GM12878 (cell line): ENCODE measurements at regions not wholly inside any gene's neighbourhood (a gene's known extent, or its start where the extent isn't known, plus 50 kb on each side); places are given as distances from the start of the nearest gene placed in this dataset.

Experiments used
- ATAC-seq: fragments of 200-7000 bp; cut with Tn5 transposase; 3 replicates; pipeline ENCODE4 v1.9.1; 2020; ENCODE audit warnings: mild to moderate bottlenecking, moderate library complexity
- BruUV-seq: library from RNA; stranded (reverse); fragments of 400-500 nt; replicated peaks from 2 replicates; lab custom pipeline; 2021; lab: Mats Ljungman, UMichigan
- CTCF ChIA-PET: fragments of 300-600 bp; sonication (Branson Sonifier 250); formaldehyde crosslinking; extraction: SDS; loops from one replicate; lab custom pipeline; 2021; ENCODE audit warnings: inconsistent platforms; lab: Yijun Ruan, JAX
- POLR2A ChIA-PET: fragments of 350-600 bp; formaldehyde crosslinking; extraction: SDS; loops from one replicate; lab custom pipeline; 2021; ENCODE audit warnings: inconsistent platforms; lab: Charles Lee
- RAD21 ChIA-PET: fragments of 300-600 bp; sonication (Branson Sonifier 250); formaldehyde crosslinking; loops from one replicate; lab custom pipeline; 2023; ENCODE audit warnings: antibody characterized with exemption; ENCODE audit not compliant: unreplicated experiment; lab: Charles Lee
- SMC1A ChIA-PET: fragments of 300-600 bp; sonication (Branson Sonifier 250); formaldehyde crosslinking; loops from one replicate; lab custom pipeline; 2023; ENCODE audit not compliant: unreplicated experiment, uncharacterized antibody; lab: Charles Lee
- DNase-seq: peaks from one replicate; pipeline ENCODE4 v3.0.0-alpha.2; 2011; ENCODE audit warnings: low read depth, low spot score
- FAIRE-seq: peaks from 3 replicates; lab custom pipeline; 2011; peaks lifted over from hg19 to GRCh38; lab: Jason Lieb, UNC
- H2AFZ ChIP-seq: 2 replicates; pipeline ENCODE4 v1.6.0; 2011; ENCODE audit warnings: low read depth, low read length, control low read depth; ENCODE audit not compliant: control insufficient read depth
- H3K27ac ChIP-seq: 2 replicates; pipeline ENCODE4 v1.5.1; 2011; ENCODE audit warnings: control low read depth; ENCODE audit not compliant: control insufficient read depth, insufficient read depth
- H3K27me3 ChIP-seq, 2 experiments: replicated peaks in 1 of 2; 2 replicates each; pipeline versions ENCODE4 v1.6.0 to v1.6.1; 2011; ENCODE audit warnings: low read length in 1 of 2; ENCODE audit not compliant: control insufficient read depth in 2 of 2, insufficient read depth in 2 of 2
- H3K36me3 ChIP-seq, 2 experiments: 2 replicates each; pipeline ENCODE4 v1.5.1; 2011; ENCODE audit warnings: low read length in 1 of 2; ENCODE audit not compliant: control insufficient read depth in 2 of 2, insufficient read depth in 2 of 2
- H3K4me1 ChIP-seq: 2 replicates; pipeline ENCODE4 v1.6.1; 2011; ENCODE audit warnings: mild to moderate bottlenecking, low read length, moderate library complexity, mixed read lengths; ENCODE audit not compliant: control insufficient read depth, insufficient read depth
- H3K4me2 ChIP-seq: 2 replicates; pipeline ENCODE4 v1.6.0; 2011; ENCODE audit warnings: control low read depth; ENCODE audit not compliant: control insufficient read depth, insufficient read depth
- H3K4me3 ChIP-seq: fragments of 200-600 bp; sonication (generic); 2 replicates; pipeline ENCODE4 v1.5.1; 2016
- H3K79me2 ChIP-seq: 2 replicates; pipeline ENCODE4 v1.6.0; 2011; ENCODE audit warnings: low read length; ENCODE audit not compliant: control insufficient read depth, insufficient read depth
- H3K9ac ChIP-seq: 2 replicates; pipeline ENCODE4 v1.8.0; 2011; ENCODE audit warnings: low read length, control low read depth, mixed read lengths; ENCODE audit not compliant: control insufficient read depth, insufficient read depth
- H3K9me3 ChIP-seq: replicated peaks from 3 replicates; pipeline ENCODE4 v1.5.1; 2011; ENCODE audit warnings: mild to moderate bottlenecking, low read length; ENCODE audit not compliant: control insufficient read depth, insufficient read depth
- H4K20me1 ChIP-seq: 2 replicates; pipeline ENCODE4 v1.6.0; 2011; ENCODE audit not compliant: control insufficient read depth, insufficient read depth
- BCL11A ChIP-seq: IDR thresholded peaks from 2 replicates; pipeline ENCODE4 v1.6.1; 2011; ENCODE audit warnings: low read depth, low read length
- ETV6 ChIP-seq, 2 experiments: fragments of 450-650 bp in 1 of 2; IDR thresholded peaks in 1 of 2; conservative IDR thresholded peaks in 1 of 2; 2 replicates each; pipeline ENCODE4 v1.6.1; 2014; ENCODE audit warnings: antibody characterized with exemption in 1 of 2, borderline replicate concordance in 1 of 2, low read depth in 1 of 2, mild to moderate bottlenecking in 1 of 2, moderate library complexity in 1 of 2
- GABPA ChIP-seq: IDR thresholded peaks from 2 replicates; pipeline ENCODE4 v1.6.1; 2014; ENCODE audit warnings: antibody characterized with exemption, low read depth, mild to moderate bottlenecking, inconsistent platforms
- GATAD2B ChIP-seq: fragments of 450-650 bp; conservative IDR thresholded peaks from 2 replicates; pipeline ENCODE4 v1.6.1; 2017; ENCODE audit warnings: low read depth, mild to moderate bottlenecking, moderate library complexity
- RFX5 ChIP-seq: IDR thresholded peaks from 2 replicates; pipeline ENCODE4 v1.6.1; 2011; ENCODE audit warnings: low read depth, low read length, improper control_type of control experiment
- STAT1 ChIP-seq: fragments of 450-650 bp; conservative IDR thresholded peaks from 2 replicates; pipeline ENCODE4 v1.6.1; 2014; ENCODE audit warnings: antibody characterized with exemption, mild to moderate bottlenecking
- WGBS: methylation state at CpG from one replicate; pipeline ENCODE4 v1.1.6; 2016; ENCODE audit warnings: low lambda C conversion rate; ENCODE audit not compliant: insufficient replicate concordance, insufficient coverage; ENCODE audit errors: missing lambda C conversion rate; 5-methylcytosine and 5-hydroxymethylcytosine counted together
- in situ Hi-C: fragments of 300-500 bp; cut with MboI; formaldehyde crosslinking; loops from 9 replicates; pipeline ENCODE4 v1.14.3; 2018; ENCODE audit warnings: mixed read lengths
- intact Hi-C: fragments of 100-400 bp; cut with micrococcal nuclease; formaldehyde crosslinking; loops from one replicate; pipeline ENCODE4 v1.14.2; 2022; ENCODE audit not compliant: unreplicated experiment
- TF ChIP-seq, protein P1 (sequence below): fragments of 450-650 bp; IDR thresholded peaks from 2 replicates; pipeline ENCODE4 v1.6.1; 2017; ENCODE audit warnings: antibody characterized with exemption, mild to moderate bottlenecking, moderate library complexity
- TF ChIP-seq, protein P2 (sequence below): IDR thresholded peaks from 2 replicates; pipeline ENCODE4 v1.6.1; 2011; ENCODE audit warnings: low read depth, low read length, improper control_type of control experiment, borderline replicate concordance
- TF ChIP-seq, protein P3 (sequence below): IDR thresholded peaks from 2 replicates; pipeline ENCODE4 v1.6.1; 2011; ENCODE audit warnings: borderline replicate concordance, low read depth, mild to moderate bottlenecking, moderate library complexity, low read length; ENCODE audit not compliant: insufficient read depth, poor library complexity, severe bottlenecking
- TF ChIP-seq, protein P4 (sequence below): fragments of 450-650 bp; IDR thresholded peaks from 2 replicates; pipeline ENCODE4 v1.6.1; 2017; ENCODE audit warnings: mild to moderate bottlenecking
- TF ChIP-seq, protein P5 (sequence below): fragments of 450-650 bp; IDR thresholded peaks from 2 replicates; pipeline ENCODE4 v1.6.1; 2014; ENCODE audit warnings: mild to moderate bottlenecking

DNA sequence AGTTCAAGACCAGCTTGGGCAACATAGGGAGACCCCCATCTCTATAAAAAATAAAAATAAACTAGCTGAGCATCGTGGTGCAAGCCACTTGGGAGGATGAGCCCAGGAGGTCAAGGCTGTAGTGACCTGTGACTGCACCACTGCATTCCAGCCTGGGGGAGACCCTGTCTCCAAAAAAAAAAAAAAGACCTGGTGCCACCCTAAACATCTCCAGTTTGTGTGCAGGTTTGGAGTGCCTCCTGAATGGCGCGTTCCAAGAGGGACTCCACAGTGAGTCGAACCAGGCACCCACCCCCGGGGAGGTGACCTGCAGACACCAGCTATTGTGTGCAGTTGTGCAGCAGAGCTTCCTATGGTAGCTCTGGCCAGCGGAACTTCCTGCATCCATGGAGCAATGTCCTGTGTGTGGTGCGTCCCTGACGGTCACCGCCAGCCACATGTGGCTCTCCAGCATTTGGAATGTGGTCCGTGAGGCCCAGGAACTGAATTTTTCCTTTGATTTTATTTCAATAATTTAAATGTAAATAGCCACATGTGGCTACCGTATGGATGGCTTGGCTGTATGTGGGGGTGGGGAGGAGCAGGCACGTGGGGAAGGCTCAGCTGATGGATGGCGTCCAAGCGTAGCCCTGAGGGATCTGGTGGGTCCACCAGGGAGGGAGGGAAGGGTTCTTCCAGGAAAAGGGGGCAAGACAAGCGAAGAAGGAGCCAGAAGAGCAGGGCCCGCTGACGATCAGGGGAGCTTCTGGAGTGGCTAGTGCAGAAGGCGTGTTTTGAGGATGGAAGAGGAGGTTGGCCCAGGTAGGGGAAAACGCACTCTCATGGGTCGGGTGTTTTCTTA, 107.1 kb upstream of the GSE1 start:
- WGBS, result 49% methylated on average over 20 of the region's 20 CpGs
- POLR2A ChIA-PET, result no interaction called here
- no TSS peak for BruUV-seq

More for the DNA sequence above, 107.1 kb upstream of the GSE1 start:
- Histone ChIP-seq H3K27ac (no peak overlapping the region), H2AFZ (no peak overlapping the region), H3K79me2 (no peaks in the 10 kb centered on the region), H3K27me3 (peaks cover 0 to 3% of the 10 kb centered on the region in 2 experiments; a peak in 2 of 4 replicates), H4K20me1 (no peaks in the 10 kb centered on the region), H3K4me3 (no peak overlapping the region), H3K4me1 (no peaks in the 10 kb centered on the region), H3K9ac (no peak overlapping the region), H3K4me2 (no peak overlapping the region), H3K36me3 (no peaks in the 10 kb centered on the region), H3K9me3 (no peaks in the 10 kb centered on the region)
- intact Hi-C loops, result no loop called here
- ChIA-PET RAD21 (no interaction called here), CTCF (interaction anchor here (1.4 kb wide), 1 partner anchor 13 kb away, joined by 3 read pairs; no protein-coding TSS in a partner anchor), SMC1A (no interaction called here)
- ATAC-seq, result no peak
- in situ Hi-C loops, result no loop called here
- no peak for DNase-seq
- FAIRE-seq, result no peak
- TF ChIP-seq RFX5 (no peak), ETV6 (conservative IDR thresholded peaks at IDR 0.05 in 1 of 2, IDR thresholded peaks at IDR 0.05 in 1 of 2; ENCODE audit: borderline replicate concordance in 1 of 2, low read depth in 1 of 2) (no peak), BCL11A (no peak), GATAD2B (no peak), STAT1 (no peak), GABPA (no peak)
- TF ChIP-seq, protein P1, sequence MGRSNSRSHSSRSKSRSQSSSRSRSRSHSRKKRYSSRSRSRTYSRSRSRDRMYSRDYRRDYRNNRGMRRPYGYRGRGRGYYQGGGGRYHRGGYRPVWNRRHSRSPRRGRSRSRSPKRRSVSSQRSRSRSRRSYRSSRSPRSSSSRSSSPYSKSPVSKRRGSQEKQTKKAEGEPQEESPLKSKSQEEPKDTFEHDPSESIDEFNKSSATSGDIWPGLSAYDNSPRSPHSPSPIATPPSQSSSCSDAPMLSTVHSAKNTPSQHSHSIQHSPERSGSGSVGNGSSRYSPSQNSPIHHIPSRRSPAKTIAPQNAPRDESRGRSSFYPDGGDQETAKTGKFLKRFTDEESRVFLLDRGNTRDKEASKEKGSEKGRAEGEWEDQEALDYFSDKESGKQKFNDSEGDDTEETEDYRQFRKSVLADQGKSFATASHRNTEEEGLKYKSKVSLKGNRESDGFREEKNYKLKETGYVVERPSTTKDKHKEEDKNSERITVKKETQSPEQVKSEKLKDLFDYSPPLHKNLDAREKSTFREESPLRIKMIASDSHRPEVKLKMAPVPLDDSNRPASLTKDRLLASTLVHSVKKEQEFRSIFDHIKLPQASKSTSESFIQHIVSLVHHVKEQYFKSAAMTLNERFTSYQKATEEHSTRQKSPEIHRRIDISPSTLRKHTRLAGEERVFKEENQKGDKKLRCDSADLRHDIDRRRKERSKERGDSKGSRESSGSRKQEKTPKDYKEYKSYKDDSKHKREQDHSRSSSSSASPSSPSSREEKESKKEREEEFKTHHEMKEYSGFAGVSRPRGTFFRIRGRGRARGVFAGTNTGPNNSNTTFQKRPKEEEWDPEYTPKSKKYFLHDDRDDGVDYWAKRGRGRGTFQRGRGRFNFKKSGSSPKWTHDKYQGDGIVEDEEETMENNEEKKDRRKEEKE, result no peak
- TF ChIP-seq, protein P2, sequence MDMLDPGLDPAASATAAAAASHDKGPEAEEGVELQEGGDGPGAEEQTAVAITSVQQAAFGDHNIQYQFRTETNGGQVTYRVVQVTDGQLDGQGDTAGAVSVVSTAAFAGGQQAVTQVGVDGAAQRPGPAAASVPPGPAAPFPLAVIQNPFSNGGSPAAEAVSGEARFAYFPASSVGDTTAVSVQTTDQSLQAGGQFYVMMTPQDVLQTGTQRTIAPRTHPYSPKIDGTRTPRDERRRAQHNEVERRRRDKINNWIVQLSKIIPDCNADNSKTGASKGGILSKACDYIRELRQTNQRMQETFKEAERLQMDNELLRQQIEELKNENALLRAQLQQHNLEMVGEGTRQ, result no peak
- TF ChIP-seq, protein P3, sequence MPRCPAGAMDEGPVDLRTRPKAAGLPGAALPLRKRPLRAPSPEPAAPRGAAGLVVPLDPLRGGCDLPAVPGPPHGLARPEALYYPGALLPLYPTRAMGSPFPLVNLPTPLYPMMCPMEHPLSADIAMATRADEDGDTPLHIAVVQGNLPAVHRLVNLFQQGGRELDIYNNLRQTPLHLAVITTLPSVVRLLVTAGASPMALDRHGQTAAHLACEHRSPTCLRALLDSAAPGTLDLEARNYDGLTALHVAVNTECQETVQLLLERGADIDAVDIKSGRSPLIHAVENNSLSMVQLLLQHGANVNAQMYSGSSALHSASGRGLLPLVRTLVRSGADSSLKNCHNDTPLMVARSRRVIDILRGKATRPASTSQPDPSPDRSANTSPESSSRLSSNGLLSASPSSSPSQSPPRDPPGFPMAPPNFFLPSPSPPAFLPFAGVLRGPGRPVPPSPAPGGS, result no peak
- TF ChIP-seq, protein P4, sequence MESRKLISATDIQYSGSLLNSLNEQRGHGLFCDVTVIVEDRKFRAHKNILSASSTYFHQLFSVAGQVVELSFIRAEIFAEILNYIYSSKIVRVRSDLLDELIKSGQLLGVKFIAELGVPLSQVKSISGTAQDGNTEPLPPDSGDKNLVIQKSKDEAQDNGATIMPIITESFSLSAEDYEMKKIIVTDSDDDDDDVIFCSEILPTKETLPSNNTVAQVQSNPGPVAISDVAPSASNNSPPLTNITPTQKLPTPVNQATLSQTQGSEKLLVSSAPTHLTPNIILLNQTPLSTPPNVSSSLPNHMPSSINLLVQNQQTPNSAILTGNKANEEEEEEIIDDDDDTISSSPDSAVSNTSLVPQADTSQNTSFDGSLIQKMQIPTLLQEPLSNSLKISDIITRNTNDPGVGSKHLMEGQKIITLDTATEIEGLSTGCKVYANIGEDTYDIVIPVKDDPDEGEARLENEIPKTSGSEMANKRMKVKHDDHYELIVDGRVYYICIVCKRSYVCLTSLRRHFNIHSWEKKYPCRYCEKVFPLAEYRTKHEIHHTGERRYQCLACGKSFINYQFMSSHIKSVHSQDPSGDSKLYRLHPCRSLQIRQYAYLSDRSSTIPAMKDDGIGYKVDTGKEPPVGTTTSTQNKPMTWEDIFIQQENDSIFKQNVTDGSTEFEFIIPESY, result no peak
- TF ChIP-seq, protein P5, sequence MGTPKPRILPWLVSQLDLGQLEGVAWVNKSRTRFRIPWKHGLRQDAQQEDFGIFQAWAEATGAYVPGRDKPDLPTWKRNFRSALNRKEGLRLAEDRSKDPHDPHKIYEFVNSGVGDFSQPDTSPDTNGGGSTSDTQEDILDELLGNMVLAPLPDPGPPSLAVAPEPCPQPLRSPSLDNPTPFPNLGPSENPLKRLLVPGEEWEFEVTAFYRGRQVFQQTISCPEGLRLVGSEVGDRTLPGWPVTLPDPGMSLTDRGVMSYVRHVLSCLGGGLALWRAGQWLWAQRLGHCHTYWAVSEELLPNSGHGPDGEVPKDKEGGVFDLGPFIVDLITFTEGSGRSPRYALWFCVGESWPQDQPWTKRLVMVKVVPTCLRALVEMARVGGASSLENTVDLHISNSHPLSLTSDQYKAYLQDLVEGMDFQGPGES, result no peak
- TF ChIP-seq, all 136 proteins: peak for 0
